Cardiac muscle cell (in vitro differentiated cells and primary cell): ENCODE measurements at regions not wholly inside any gene's neighbourhood (a gene's known extent, or its start where the extent isn't known, plus 50 kb on each side); places are given as distances from the start of the nearest gene placed in this dataset.

Experiments
- DNase-seq, 2 donors: peaks; one replicate each; pipeline versions ENCODE4 v3.0.0 to v3.0.0-alpha.2; 2010 to 2017; ENCODE audit warnings: low read depth in 1 of 2, low spot score in 1 of 2
- H3K27ac ChIP-seq: fragments of 200-600 bp; sonication (generic); 2 replicates; pipeline ENCODE4 v1.5.1; 2016
- H3K27me3 ChIP-seq: fragments of 200-600 bp; sonication (generic); 2 replicates; pipeline ENCODE4 v1.6.0; 2016; ENCODE audit warnings: control low read depth
- H3K36me3 ChIP-seq: fragments of 200-600 bp; sonication (generic); 2 replicates; pipeline ENCODE4 v1.5.1; 2016; ENCODE audit warnings: control low read depth
- H3K4me1 ChIP-seq: fragments of 200-600 bp; sonication (generic); 2 replicates; pipeline ENCODE4 v1.8.1; 2017; ENCODE audit warnings: low read depth, mild to moderate bottlenecking, mixed run types
- H3K4me3 ChIP-seq: fragments of 200-600 bp; sonication (generic); 2 replicates; pipeline ENCODE4 v1.5.1; 2016; ENCODE audit warnings: mild to moderate bottlenecking
- H3K9me3 ChIP-seq: fragments of 200-600 bp; sonication (generic); 2 replicates; pipeline ENCODE4 v1.5.1; 2017; ENCODE audit warnings: low read depth, mild to moderate bottlenecking, control low read depth
- CTCF ChIP-seq: IDR thresholded peaks from 2 replicates; pipeline ENCODE4 v1.5.1; 2012; ENCODE audit warnings: low read depth, mild to moderate bottlenecking, low read length

- H3K4me1 ChIP-seq = no peaks in the 10 kb centered on the region
- H3K36me3 ChIP-seq = no peaks in the 10 kb centered on the region
- H3K4me3 ChIP-seq = no peak overlapping the region
- no peaks in the 10 kb centered on the region for H3K27me3 ChIP-seq
- H3K27ac ChIP-seq = no peak overlapping the region
- H3K9me3 ChIP-seq = no peaks in the 10 kb centered on the region
- DNase-seq = no peak
- TF ChIP-seq CTCF = no peak
Observed at GRCh38 chr17:34066528-34066927, 188.6 kb upstream of the CCL2 start.

GRCh38 chr17:34067011-34067410 is 188.1 kb upstream of the CCL2 start:
- DNase-seq = no peak
- Histone ChIP-seq H3K4me1 (no peaks in the 10 kb centered on the region), H3K27me3 (no peaks in the 10 kb centered on the region), H3K9me3 (no peaks in the 10 kb centered on the region), H3K27ac (no peak overlapping the region), H3K4me3 (no peak overlapping the region), H3K36me3 (no peaks in the 10 kb centered on the region)
- TF ChIP-seq CTCF = no peak

GRCh38 chr17:34068571-34068970 is 186.5 kb upstream of the CCL2 start:
- TF ChIP-seq CTCF = no peak
- Histone ChIP-seq H3K36me3 (no peaks in the 10 kb centered on the region), H3K9me3 (no peaks in the 10 kb centered on the region), H3K27ac (no peak overlapping the region), H3K4me1 (no peaks in the 10 kb centered on the region), H3K4me3 (no peak overlapping the region), H3K27me3 (no peaks in the 10 kb centered on the region)
- DNase-seq = no peak

- Histone ChIP-seq H3K4me3 (no peak overlapping the region), H3K9me3 (no peaks in the 10 kb centered on the region), H3K4me1 (no peaks in the 10 kb centered on the region), H3K27ac (no peak overlapping the region), H3K36me3 (no peaks in the 10 kb centered on the region), H3K27me3 (no peaks in the 10 kb centered on the region)
- DNase-seq = no peak
- no peak for TF ChIP-seq CTCF
Observed at GRCh38 chr17:34070712-34071111, 184.4 kb upstream of the CCL2 start.

GRCh38 chr17:34071886-34072420 is 183.1 kb upstream of the CCL2 start:
- H3K4me1 ChIP-seq = no peaks in the 10 kb centered on the region
- H3K27ac ChIP-seq = no peak overlapping the region
- no peak for TF ChIP-seq CTCF
- DNase-seq = no peak
- no peak overlapping the region for H3K4me3 ChIP-seq
- no peaks in the 10 kb centered on the region for H3K9me3 ChIP-seq
- no peaks in the 10 kb centered on the region for H3K27me3 ChIP-seq
- H3K36me3 ChIP-seq = no peaks in the 10 kb centered on the region

GRCh38 chr17:34075076-34075475 is 180.0 kb upstream of the CCL2 start:
- no peaks in the 10 kb centered on the region for H3K4me1 ChIP-seq
- no peak for DNase-seq
- no peaks in the 10 kb centered on the region for H3K27me3 ChIP-seq
- no peaks in the 10 kb centered on the region for H3K36me3 ChIP-seq
- no peak overlapping the region for H3K4me3 ChIP-seq
- H3K9me3 ChIP-seq = no peaks in the 10 kb centered on the region
- H3K27ac ChIP-seq = no peak overlapping the region
- TF ChIP-seq CTCF = no peak
